K562 (cell line): ENCODE measurements at regions not wholly inside any gene's neighbourhood (a gene's known extent, or its start where the extent isn't known, plus 50 kb on each side); places are given as distances from the start of the nearest gene placed in this dataset.

Source experiments
- ATAC-seq: fragments of 200-7000 bp; cut with Tn5 transposase; 3 replicates; pipeline ENCODE4 v1.9.1; 2020; ENCODE audit warnings: moderate library complexity
- BruUV-seq: library from RNA; stranded (reverse); fragments of 400-500 nt; replicated peaks from 2 replicates; lab custom pipeline; 2021; lab: Mats Ljungman, UMichigan
- CTCF ChIA-PET: fragments of 300-600 bp; formaldehyde crosslinking; extraction: SDS; loops from one replicate; lab custom pipeline; 2021; ENCODE audit warnings: low intra/inter-chr PET ratio; lab: Yijun Ruan, JAX
- POLR2A ChIA-PET: fragments of 300-600, 350-650 bp; sonication (Branson Sonifier 250); formaldehyde crosslinking; extraction: SDS; loops from one replicate; lab custom pipeline; 2021; ENCODE audit warnings: antibody characterized with exemption, inconsistent platforms; lab: Yijun Ruan, JAX
- DNase-seq, 4 experiments: peaks; one replicate each; pipeline versions ENCODE4 v3.0.0 to v3.0.0-alpha.2; 2011 to 2018; ENCODE audit warnings: low spot score in 3 of 4, mixed read lengths in 3 of 4; ENCODE audit errors: extremely low read depth in 1 of 4
- FAIRE-seq: peaks from 2 replicates; lab custom pipeline; 2011; peaks lifted over from hg19 to GRCh38; lab: Jason Lieb, UNC
- H2AFZ ChIP-seq: 2 replicates; pipeline ENCODE4 v1.6.0; 2011; ENCODE audit warnings: low read depth, low read length, control low read depth, inconsistent platforms
- H3K27ac ChIP-seq: fragments of 200-600 bp; 3 replicates; pipeline ENCODE4 v1.8.0; 2011; ENCODE audit warnings: low read depth, mild to moderate bottlenecking, control low read depth, inconsistent platforms, low read length, moderate library complexity, mixed read lengths; ENCODE audit errors: extremely low read depth
- H3K27me3 ChIP-seq, 2 experiments: fragments of 300-600 bp in 1 of 2; 2 replicates in 1 of 2; 3 replicates in 1 of 2; pipeline versions ENCODE4 v1.6.0 to v1.8.0; 2011; ENCODE audit warnings: inconsistent platforms in 2 of 2, low read length in 2 of 2, mild to moderate bottlenecking in 1 of 2, mixed read lengths in 1 of 2, moderate library complexity in 1 of 2; ENCODE audit not compliant: control insufficient read depth in 2 of 2, insufficient read depth in 2 of 2
- H3K36me3 ChIP-seq: fragments of 300-600 bp; 3 replicates; pipeline ENCODE4 v1.8.0; 2011; ENCODE audit warnings: mild to moderate bottlenecking, low read length, inconsistent platforms; ENCODE audit not compliant: control insufficient read depth, insufficient read depth
- H3K4me1 ChIP-seq, 2 experiments: fragments of 200-600 bp in 1 of 2; replicated peaks in 1 of 2; 2 replicates in 1 of 2; 3 replicates in 1 of 2; pipeline versions ENCODE4 v1.5.1 to v1.8.0; 2011; ENCODE audit warnings: inconsistent platforms in 2 of 2, low read length in 2 of 2, mild to moderate bottlenecking in 1 of 2, mixed read lengths in 1 of 2, moderate library complexity in 1 of 2; ENCODE audit not compliant: control insufficient read depth in 2 of 2, insufficient read depth in 2 of 2
- H3K4me2 ChIP-seq: 2 replicates; pipeline ENCODE4 v1.6.1; 2011; ENCODE audit warnings: low read length, control low read depth, inconsistent platforms, mixed read lengths; ENCODE audit not compliant: insufficient read depth
- H3K4me3 ChIP-seq: fragments of 200-600 bp; sonication (generic), shearing (Covaris generic); 2 replicates; pipeline ENCODE4 v1.5.1; 2016; ENCODE audit warnings: control low read depth, inconsistent platforms
- H3K79me2 ChIP-seq: fragments of 200-600 bp; 3 replicates; pipeline ENCODE4 v1.8.0; 2011; ENCODE audit warnings: low read length, inconsistent platforms; ENCODE audit not compliant: control insufficient read depth, insufficient read depth
- H3K9ac ChIP-seq, 2 experiments: 2 replicates each; pipeline versions ENCODE4 v1.6.0 to v1.6.1; 2011; ENCODE audit warnings: low read depth in 2 of 2, low read length in 2 of 2, control low read depth in 1 of 2, inconsistent platforms in 1 of 2, mild to moderate bottlenecking in 1 of 2, mixed read lengths in 1 of 2; ENCODE audit not compliant: insufficient read depth in 1 of 2
- H3K9me1 ChIP-seq: one replicate; pipeline ENCODE4 v1.6.0; 2011; ENCODE audit warnings: inconsistent platforms, mild to moderate bottlenecking, low read length, moderate library complexity; ENCODE audit not compliant: control insufficient read depth, insufficient read depth
- H3K9me3 ChIP-seq: replicated peaks from 2 replicates; pipeline ENCODE4 v1.5.1; 2011; ENCODE audit warnings: low read depth, low read length, inconsistent platforms; ENCODE audit not compliant: control insufficient read depth, insufficient read depth
- H4K20me1 ChIP-seq: replicated peaks from 2 replicates; pipeline ENCODE4 v1.6.1; 2011; ENCODE audit warnings: low read length, inconsistent platforms, mixed read lengths; ENCODE audit not compliant: control insufficient read depth, insufficient read depth
- CC2D1A ChIP-seq: fragments of 450-650 bp; IDR thresholded peaks from 2 replicates; pipeline ENCODE4 v1.6.1; 2017; ENCODE audit warnings: mild to moderate bottlenecking
- CHD4 ChIP-seq: fragments of 200-600 bp; sonication (generic); IDR thresholded peaks from 3 replicates; pipeline ENCODE4 v1.6.1; 2012; ENCODE audit warnings: low read depth, mild to moderate bottlenecking, mixed read lengths, low read length, inconsistent platforms; ENCODE audit not compliant: insufficient read depth, insufficient replicate concordance, poor library complexity, severe bottlenecking
- HMGXB4 ChIP-seq: sonication (generic); formaldehyde crosslinking; IDR thresholded peaks from 2 replicates; pipeline ENCODE4 v1.8.1; 2023; ENCODE audit warnings: mild to moderate bottlenecking, missing genetic modification reagents
- PURB ChIP-seq: sonication (generic); formaldehyde crosslinking; IDR thresholded peaks from 2 replicates; pipeline ENCODE4 v1.9.0; 2021; ENCODE audit warnings: low read depth, mild to moderate bottlenecking, missing genetic modification reagents
- SMARCA5 ChIP-seq: fragments of 450-650 bp; IDR thresholded peaks from 2 replicates; pipeline ENCODE4 v1.6.1; 2016
- SUPT5H ChIP-seq: fragments of 450-650 bp; IDR thresholded peaks from 2 replicates; pipeline ENCODE4 v1.6.1; 2016
- ZBED1 ChIP-seq: IDR thresholded peaks from 2 replicates; pipeline ENCODE4 v1.6.1; 2014
- ZBTB26 ChIP-seq: fragments of 450-650 bp; formaldehyde crosslinking; IDR thresholded peaks from 2 replicates; pipeline ENCODE4 v1.4.0; 2022; ENCODE audit warnings: missing genetic modification characterization
- ZBTB7A ChIP-seq: IDR thresholded peaks from 2 replicates; pipeline ENCODE4 v1.6.1; 2011; ENCODE audit warnings: low read depth, mild to moderate bottlenecking, low read length, moderate library complexity, borderline replicate concordance; ENCODE audit not compliant: control insufficient read depth
- ZNF174 ChIP-seq: fragments of 250-450 bp; sonication (Bioruptor Pico); IDR thresholded peaks from 2 replicates; pipeline ENCODE4 v1.4.0; 2020; ENCODE audit warnings: mild to moderate bottlenecking
- WGBS: fragments of 100-300 bp; shearing (Covaris generic); methylation state at CpG from one replicate; pipeline ENCODE4 v1.1.6; 2016; ENCODE audit warnings: low coverage, mixed read lengths; ENCODE audit not compliant: insufficient coverage; ENCODE audit errors: missing lambda C conversion rate; 5-methylcytosine and 5-hydroxymethylcytosine counted together
- in situ Hi-C: fragments of 300-500 bp; cut with MboI; formaldehyde crosslinking; loops from 4 replicates; pipeline ENCODE4 v1.15.0; 2018; ENCODE audit warnings: inconsistent platforms, mixed read lengths
- intact Hi-C: fragments of 100-400 bp; cut with micrococcal nuclease; formaldehyde crosslinking; loops from 2 replicates; pipeline ENCODE4 v1.14.2; 2022
- TF ChIP-seq, protein P1 (sequence below): fragments of 250-450 bp; sonication (Bioruptor Pico); IDR thresholded peaks from 2 replicates; pipeline ENCODE4 v1.4.0; 2020; ENCODE audit warnings: mild to moderate bottlenecking, moderate library complexity
- TF ChIP-seq, protein P2 (sequence below): fragments of 450-650 bp; IDR thresholded peaks from 2 replicates; pipeline ENCODE4 v1.6.1; 2016; ENCODE audit warnings: antibody characterized with exemption
- TF ChIP-seq, protein P3 (sequence below): fragments of 150-350 bp; conservative IDR thresholded peaks from 2 replicates; pipeline ENCODE4 v1.6.1; 2014; ENCODE audit warnings: low read length

- no peak overlapping the region for H2AFZ ChIP-seq
- H3K27me3 ChIP-seq = no peaks in the 10 kb centered on the region
- H3K27ac ChIP-seq = no peak overlapping the region
- in situ Hi-C loops = no loop called here
- 0% methylated on average over 2 of the region's 2 CpGs for WGBS
- FAIRE-seq (no peak), DNase-seq (no peak), ATAC-seq (no peak)
- no peaks in the 10 kb centered on the region for H3K9me3 ChIP-seq
- H3K9ac ChIP-seq = no peak overlapping the region
- no peaks in the 10 kb centered on the region for H3K79me2 ChIP-seq
- no peak overlapping the region for H3K4me3 ChIP-seq
- ChIA-PET POLR2A (no interaction called here), CTCF (no interaction called here)
- H3K4me1 ChIP-seq = no peaks in the 10 kb centered on the region
- no peaks in the 10 kb centered on the region for H3K9me1 ChIP-seq
- BruUV-seq = no TSS peak
- intact Hi-C loops = no loop called here
- H3K4me2 ChIP-seq = no peak overlapping the region
- TF ChIP-seq ZNF174 = no peak
- TF ChIP-seq HMGXB4 = no peak
- no peak for TF ChIP-seq ZBTB26 (CRISPR knock-in tag)
- TF ChIP-seq, protein P1, sequence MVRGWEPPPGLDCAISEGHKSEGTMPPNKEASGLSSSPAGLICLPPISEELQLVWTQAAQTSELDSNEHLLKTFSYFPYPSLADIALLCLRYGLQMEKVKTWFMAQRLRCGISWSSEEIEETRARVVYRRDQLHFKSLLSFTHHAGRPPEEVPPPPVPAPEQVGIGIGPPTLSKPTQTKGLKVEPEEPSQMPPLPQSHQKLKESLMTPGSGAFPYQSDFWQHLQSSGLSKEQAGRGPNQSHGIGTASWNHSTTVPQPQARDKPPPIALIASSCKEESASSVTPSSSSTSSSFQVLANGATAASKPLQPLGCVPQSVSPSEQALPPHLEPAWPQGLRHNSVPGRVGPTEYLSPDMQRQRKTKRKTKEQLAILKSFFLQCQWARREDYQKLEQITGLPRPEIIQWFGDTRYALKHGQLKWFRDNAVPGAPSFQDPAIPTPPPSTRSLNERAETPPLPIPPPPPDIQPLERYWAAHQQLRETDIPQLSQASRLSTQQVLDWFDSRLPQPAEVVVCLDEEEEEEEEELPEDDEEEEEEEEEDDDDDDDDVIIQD (CRISPR knock-in tag) = no peak
- TF ChIP-seq, protein P2, sequence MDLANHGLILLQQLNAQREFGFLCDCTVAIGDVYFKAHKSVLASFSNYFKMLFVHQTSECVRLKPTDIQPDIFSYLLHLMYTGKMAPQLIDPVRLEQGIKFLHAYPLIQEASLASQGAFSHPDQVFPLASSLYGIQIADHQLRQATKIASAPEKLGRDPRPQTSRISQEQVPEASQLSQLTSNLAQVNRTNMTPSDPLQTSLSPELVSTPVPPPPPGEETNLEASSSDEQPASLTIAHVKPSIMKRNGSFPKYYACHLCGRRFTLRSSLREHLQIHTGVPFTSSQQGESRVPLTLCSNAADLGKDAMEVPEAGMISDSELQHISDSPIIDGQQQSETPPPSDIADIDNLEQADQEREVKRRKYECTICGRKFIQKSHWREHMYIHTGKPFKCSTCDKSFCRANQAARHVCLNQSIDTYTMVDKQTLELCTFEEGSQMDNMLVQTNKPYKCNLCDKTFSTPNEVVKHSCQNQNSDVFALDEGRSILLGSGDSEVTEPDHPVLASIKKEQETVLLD = no peak
- no peak for TF ChIP-seq SUPT5H
- no peak for TF ChIP-seq CHD4
- TF ChIP-seq CC2D1A = no peak
- TF ChIP-seq, protein P3, sequence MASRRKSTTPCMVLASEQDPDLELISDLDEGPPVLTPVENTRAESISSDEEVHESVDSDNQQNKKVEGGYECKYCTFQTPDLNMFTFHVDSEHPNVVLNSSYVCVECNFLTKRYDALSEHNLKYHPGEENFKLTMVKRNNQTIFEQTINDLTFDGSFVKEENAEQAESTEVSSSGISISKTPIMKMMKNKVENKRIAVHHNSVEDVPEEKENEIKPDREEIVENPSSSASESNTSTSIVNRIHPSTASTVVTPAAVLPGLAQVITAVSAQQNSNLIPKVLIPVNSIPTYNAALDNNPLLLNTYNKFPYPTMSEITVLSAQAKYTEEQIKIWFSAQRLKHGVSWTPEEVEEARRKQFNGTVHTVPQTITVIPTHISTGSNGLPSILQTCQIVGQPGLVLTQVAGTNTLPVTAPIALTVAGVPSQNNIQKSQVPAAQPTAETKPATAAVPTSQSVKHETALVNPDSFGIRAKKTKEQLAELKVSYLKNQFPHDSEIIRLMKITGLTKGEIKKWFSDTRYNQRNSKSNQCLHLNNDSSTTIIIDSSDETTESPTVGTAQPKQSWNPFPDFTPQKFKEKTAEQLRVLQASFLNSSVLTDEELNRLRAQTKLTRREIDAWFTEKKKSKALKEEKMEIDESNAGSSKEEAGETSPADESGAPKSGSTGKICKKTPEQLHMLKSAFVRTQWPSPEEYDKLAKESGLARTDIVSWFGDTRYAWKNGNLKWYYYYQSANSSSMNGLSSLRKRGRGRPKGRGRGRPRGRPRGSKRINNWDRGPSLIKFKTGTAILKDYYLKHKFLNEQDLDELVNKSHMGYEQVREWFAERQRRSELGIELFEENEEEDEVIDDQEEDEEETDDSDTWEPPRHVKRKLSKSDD = no peak
- no peak for TF ChIP-seq ZBED1
- no peak for TF ChIP-seq PURB (CRISPR knock-in tag)
- TF ChIP-seq ZBTB7A = no peak
- no peak for TF ChIP-seq SMARCA5
- no peaks in the 10 kb centered on the region for H3K36me3 ChIP-seq
- H4K20me1 ChIP-seq = no peaks in the 10 kb centered on the region
These were observed 52.9 kb upstream of the VEGFC start for GRCh38 chr4:176845636-176846035.
